T-helper 2 cell treated with Interferon-gamma antibody and Interleukin-4, amounts not matched to agents 100 ng/mL and 5 ng/mL, for 36 hours (primary cell): ENCODE measurements at regions not wholly inside any gene's neighbourhood (a gene's known extent, or its start where the extent isn't known, plus 50 kb on each side); places are given as distances from the start of the nearest gene placed in this dataset.
"Not testable (repeated sequence)": the region's sequence is repeated elsewhere in the genome, so short reads cannot be mapped to it uniquely, and the experiment has no call there.

Experiments used
- intact Hi-C: fragments of 100-400 bp; cut with micrococcal nuclease; formaldehyde crosslinking; loops from one replicate; pipeline ENCODE4 v1.15.1; 2023

DNA sequence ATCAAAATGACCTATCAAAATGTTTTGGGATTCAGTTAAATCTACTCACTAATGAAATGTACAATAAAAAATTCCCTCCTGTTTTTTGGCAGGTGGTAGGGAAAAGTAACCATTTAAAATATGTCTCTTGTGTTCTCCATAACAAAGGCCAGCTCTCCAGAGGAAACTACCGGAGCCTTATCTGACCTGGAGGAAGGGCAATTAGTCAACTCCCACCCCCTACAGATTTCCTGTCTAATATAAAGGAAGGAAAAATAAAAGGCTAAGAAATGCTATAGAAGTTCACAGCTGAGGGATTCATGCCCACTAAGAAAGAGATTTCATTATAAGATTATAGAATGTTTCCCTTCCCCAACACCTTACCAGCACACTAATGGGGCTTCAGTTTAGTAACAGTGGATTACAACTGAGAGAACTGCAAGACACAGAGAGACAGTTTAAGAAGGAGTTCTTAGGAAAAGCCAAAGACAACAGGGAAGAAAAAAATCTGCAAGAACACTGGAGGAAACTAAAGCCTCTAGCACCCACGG is 376.5 kb upstream of the KCNMB2 start:
- intact Hi-C loops = no loop called here

DNA sequence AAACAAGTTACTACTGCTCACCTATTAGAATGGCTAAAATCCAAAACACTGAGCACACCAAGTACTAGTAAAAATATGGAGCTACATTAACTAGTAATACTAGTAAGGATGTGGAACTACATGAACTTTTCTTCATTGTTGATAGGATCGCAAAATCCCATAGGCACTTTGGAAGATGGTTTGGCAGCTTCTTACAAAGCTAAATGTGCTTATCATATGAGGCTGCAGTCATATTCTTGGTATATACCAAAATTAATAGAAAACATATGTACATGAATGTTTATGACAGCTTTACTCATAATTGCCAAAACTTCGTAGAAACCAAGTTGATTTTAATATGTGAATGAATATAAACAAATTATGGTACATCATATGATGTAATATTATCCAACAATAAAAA is 366.8 kb upstream of the KCNMB2 start:
- intact Hi-C loops = no loop called here

DNA sequence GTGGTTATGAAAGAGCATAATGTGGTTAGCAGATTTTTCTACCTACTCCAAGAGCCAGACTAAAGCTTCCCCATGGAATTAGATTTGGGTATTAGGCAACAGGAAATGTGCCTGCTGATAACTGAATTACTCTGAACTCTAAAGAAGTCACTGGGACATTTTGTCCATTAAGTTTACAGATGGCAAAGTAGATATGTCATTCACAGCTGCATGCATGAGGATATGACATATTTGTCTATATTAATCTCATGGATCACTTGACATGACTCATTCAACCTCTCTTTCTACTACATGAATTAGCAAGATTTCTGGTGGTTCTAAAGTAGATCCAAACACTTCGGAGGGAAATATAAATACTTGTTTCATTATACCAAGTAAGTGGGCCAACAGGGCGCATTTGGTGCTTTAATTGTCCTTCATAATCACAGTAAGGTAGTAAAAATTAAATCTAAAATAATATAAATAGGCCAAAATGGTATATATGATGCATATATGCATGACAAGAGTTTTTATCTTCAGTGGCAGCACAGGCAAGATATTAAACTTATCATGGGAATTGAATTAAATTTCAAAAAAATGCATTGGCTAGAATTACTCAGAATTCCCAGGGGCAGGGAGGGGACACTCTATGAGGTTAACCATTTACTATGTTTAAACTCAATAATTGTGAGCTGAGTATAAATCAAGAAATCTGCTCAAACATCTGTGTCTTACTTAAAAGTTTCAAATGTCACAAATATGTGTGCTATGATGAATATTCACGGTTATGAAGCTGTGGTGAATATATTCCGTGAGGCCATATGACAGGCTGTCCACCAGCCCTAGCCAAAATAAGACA is 365.3 kb upstream of the KCNMB2 start:
- intact Hi-C loops = no loop called here

GRCh38 chr3:178172121-178172520 is 364.1 kb upstream of the KCNMB2 start:
- intact Hi-C loops = no loop called here

DNA sequence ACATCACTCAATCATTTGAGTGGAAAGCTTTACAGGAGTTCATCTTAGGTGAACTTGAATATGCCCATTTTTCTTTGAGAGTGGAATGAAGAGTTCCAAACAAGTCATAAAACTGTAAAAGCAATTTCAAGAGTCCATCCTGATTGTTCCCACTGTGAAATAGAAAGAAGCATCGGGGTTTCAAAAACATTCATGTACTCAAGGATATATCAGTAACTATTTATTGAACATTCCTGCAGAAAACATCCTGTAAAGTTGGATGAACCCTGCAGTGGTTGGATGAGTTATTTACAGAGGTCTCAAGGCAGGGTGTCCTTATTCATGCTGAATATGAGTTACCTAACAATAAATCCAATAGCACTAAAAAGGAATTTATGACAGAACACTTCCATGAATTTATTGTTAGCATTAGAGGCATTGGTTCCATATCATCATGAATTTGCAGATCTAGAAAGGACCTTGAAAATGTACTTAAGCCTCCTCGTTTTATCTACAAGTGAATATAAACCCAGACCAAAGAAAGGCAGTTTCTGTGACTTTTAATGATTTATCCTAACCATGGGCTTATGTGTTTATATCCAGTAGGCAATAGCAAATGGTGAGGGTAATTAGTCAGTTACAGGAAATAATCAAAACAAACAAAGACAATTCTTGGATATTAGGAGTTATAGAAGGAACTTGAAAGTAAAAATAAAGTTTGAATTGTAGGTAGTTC is 361.9 kb upstream of the KCNMB2 start:
- intact Hi-C loops = no loop called here

GRCh38 chr3:178181088-178181487 is 355.1 kb upstream of the KCNMB2 start:
- intact Hi-C loops = no loop called here

DNA sequence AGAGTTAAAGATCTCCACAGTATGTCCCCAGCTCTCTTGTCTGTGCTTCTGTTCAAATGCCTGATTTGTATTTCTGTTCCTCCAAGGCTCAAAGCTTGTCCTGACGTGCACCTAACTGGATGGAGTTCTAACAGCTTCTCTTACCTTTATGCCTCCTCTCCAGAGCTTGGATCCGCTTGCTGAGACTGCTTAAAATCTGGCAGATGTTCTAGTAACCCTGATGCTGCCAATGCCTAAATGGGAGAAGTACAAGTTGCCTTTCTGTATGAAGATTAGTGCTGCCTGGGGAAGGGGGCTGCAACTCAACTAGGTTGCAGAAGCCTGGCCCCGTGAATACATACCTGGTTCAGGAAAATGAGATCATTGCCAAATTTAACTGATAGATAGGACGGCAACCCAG is 354.5 kb upstream of the KCNMB2 start:
- intact Hi-C loops = no loop called here

DNA sequence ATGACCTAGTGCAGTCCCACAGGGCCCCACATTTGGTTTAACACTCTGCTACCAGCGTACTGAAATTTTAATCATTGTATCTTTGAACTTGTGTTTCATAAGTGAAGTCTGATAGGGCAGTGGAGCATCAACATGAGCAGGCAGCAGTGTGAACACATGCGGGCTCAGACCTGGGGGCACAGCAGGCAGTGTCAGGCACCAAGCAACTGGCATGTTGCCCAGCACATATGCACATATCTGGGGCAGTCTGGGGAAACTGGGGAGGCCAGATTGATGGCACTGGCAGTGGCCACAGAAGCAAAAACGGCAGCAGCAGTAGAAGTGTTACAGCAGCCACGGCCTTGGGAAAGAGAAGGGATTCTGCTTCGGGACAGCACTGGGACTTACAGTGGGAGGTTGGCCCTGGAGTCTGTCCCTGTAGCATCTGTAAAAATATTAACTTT is 353.9 kb upstream of the KCNMB2 start:
- intact Hi-C loops = no loop called here

DNA sequence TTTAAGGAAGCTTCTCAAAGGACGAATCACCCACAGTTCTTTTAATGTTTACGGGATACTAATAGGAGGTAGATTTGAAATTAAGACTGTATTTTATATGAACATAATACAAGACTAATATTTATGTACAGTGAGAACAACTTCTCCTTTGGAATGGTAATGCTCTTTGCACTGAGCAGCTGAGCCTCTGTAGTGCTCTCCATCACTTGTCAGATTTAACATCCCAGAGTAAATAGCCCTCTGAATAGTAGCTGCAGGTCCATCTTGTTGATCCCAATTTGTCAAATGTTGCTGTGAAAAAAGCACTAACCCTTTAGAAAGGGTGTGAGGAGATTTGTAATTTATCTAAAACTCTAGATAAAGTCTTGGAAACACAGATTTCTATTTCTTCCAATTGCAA is 351.4 kb upstream of the KCNMB2 start:
- intact Hi-C loops = no loop called here

- intact Hi-C loops = no loop called here
Measured at GRCh38 chr3:178186666-178187065, 349.6 kb upstream of the KCNMB2 start.

DNA sequence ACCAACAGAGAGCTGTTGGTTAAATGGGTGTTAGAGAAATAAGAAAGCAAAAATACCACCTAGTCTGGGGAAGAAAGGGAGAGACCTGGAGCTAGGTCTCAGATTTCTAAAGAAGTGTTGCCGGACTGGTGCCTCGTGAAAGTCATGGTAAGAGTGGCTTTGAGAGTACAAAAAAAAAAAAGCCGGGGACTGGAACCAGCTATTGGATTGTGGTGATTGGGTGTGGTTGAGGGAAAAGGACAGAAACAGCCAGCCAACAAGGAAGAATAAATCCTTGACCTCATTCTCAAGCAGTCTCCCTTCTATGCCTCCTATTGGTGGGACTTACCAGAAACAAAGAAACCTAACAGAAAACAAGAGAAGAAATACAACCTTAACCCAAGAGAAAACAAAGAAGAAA is 346.4 kb upstream of the KCNMB2 start:
- intact Hi-C loops = no loop called here

- intact Hi-C loops = no loop called here
Measured at GRCh38 chr3:178193846-178194245, 342.4 kb upstream of the KCNMB2 start.

- intact Hi-C loops = no loop called here
Measured at GRCh38 chr3:178194539-178194938, 341.7 kb upstream of the KCNMB2 start.

- intact Hi-C loops = no loop called here
Measured at GRCh38 chr3:178195824-178196223, 340.4 kb upstream of the KCNMB2 start.

GRCh38 chr3:178198329-178198728 is 337.9 kb upstream of the KCNMB2 start:
- intact Hi-C loops = no loop called here

DNA sequence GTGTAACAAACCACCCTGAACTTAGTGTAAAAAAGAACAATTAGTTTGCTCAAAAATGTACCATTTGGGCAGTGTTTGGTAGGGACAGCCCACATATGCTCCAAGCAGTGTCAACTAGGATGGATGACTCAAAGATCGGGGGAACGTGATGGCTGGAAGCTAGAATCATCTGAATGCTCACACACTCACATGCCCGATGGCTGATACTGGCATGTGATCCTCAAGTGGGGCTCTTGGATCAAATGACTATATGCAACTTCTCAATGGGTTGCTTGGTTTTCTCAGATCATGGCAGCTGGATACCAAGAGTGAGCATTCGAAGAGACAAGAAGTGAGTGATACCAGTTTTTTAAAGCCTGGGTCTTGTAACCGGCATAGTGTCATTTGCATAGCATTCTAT is 335.9 kb upstream of the KCNMB2 start:
- intact Hi-C loops = no loop called here

DNA sequence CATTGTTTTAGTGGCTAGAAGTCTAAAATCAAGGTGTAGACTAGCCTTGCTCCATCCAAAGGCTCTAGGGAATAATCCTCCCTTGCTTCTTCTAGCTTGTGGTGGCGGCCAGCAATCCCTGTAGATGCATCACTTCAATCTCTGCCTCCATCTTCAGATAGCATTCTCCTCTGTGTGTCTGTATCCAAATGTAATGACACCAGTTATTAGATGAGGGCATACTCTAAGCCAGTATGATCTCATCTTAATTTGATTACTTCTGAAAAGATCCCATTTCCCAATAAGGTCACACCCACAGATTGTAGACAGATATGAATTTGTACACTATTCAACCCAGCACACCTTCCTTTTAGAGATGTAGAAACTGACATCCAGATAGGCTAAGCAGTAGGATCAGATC is 334.5 kb upstream of the KCNMB2 start:
- intact Hi-C loops = no loop called here

GRCh38 chr3:178202194-178202593 is 334.0 kb upstream of the KCNMB2 start:
- intact Hi-C loops = no loop called here

DNA sequence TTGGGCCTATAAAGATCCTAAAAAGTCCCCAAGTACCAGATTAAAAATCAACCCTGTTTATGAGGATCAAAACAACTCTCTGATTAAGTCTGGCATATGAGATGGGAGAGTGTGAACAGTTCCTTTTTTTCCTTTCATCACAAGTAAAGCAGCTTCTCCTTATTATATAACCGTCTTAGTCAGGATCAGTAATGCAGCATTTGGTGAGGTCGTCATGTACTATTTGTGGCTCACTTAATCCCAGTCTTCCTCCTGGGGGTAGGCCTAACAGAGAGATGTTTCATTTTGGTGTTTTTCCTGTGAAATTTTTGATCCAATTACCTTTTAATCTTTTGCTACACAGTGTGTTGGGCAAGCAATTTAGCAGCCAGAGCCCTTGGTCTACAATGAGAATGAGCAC is 333.1 kb upstream of the KCNMB2 start:
- intact Hi-C loops = no loop called here

GRCh38 chr3:178203650-178204049 is 332.6 kb upstream of the KCNMB2 start:
- intact Hi-C loops = no loop called here

DNA sequence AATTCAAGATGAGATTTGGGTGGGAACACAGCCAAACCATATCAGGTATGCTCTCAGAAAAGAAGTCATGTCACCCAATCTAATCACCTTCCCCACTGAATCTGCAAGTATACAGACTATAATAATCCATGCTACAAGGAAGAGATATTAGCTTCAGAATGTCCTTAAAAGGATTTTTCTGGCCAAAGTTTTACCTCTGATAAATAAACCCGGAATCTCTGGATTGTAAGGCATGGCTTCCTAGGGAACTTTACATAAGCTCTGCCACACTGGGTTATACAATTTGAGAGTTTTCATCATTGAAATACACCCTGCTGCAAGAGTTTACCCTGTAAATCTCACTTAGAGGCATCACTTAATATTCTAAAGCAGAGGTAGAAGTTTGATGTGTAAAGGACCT is 330.5 kb upstream of the KCNMB2 start:
- intact Hi-C loops = no loop called here

DNA sequence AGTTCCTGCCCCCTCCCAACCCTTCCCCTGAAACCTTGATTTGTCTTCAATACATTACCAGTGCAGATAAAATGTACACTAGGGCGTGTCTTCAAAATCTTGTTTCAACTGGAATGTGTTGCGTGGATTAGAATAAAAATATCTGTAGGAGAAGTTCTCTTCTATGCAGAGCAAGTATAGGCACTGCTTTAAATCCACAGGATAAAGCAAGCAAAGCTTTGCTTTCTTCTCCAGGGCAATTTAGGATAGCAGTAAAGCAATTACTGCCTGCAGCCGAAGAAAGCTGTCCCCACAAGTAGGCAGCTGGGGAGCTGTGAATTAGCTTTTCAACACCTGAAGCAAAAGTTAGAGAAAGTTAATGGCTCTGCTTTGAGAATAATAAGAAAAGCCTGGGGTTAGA is 329.7 kb upstream of the KCNMB2 start:
- intact Hi-C loops = no loop called here

DNA sequence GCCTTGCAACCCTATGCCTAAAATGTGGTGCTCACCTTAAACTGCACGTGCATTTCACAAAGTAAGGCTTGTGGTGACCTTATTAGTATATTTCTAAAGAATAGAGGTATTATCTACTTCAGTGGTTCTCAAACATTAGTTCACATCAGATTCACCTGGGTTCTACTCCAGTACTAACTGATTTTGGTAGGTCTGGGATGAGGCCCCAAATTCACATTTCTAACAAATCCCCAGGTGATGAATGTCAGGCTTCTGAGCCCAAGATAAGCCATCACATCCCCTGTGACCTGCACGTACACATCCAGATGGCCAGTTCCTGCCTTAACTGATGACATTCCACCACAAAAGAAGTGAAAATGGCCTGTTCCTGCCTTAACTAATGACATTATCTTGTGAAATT is 329.1 kb upstream of the KCNMB2 start:
- intact Hi-C loops = not testable (repeated sequence)
